K562 (cell line): ENCODE measurements at regions not wholly inside any gene's neighbourhood (a gene's known extent, or its start where the extent isn't known, plus 50 kb on each side); places are given as distances from the start of the nearest gene placed in this dataset.

Experiments
- ARID1B ChIP-seq: fragments of 450-650 bp; IDR thresholded peaks from 2 replicates; pipeline ENCODE4 v1.6.1; 2016; ENCODE audit warnings: antibody characterized with exemption, mild to moderate bottlenecking, inconsistent platforms
- ARID3B ChIP-seq: fragments of 250-450 bp; sonication (Bioruptor Pico); IDR thresholded peaks from 2 replicates; pipeline ENCODE4 v1.4.0; 2020; ENCODE audit warnings: borderline replicate concordance
- CBX2 ChIP-seq: fragments of 200-600 bp; sonication (generic); IDR thresholded peaks from one replicate; pipeline ENCODE4 v1.6.1; 2012; ENCODE audit warnings: mild to moderate bottlenecking, low read length, inconsistent platforms; ENCODE audit not compliant: insufficient read depth, poor library complexity, severe bottlenecking
- DIDO1 ChIP-seq: fragments of 450-650 bp; IDR thresholded peaks from 2 replicates; pipeline ENCODE4 v1.6.1; 2016; ENCODE audit warnings: low read depth, missing biosample characterization, missing genetic modification characterization
- GTF3C2 ChIP-seq: IDR thresholded peaks from 3 replicates; pipeline ENCODE4 v1.6.1; 2011; ENCODE audit warnings: borderline replicate concordance, mild to moderate bottlenecking, moderate library complexity; ENCODE audit not compliant: insufficient read length; ENCODE audit errors: extremely low read depth
- NFIX ChIP-seq: fragments of 250-450 bp; sonication (Bioruptor Pico); IDR thresholded peaks from 2 replicates; pipeline ENCODE4 v1.4.0; 2020; ENCODE audit warnings: low read depth, mild to moderate bottlenecking, moderate library complexity
- PHF8 ChIP-seq: fragments of 200-600 bp; sonication (generic); IDR thresholded peaks from 2 replicates; pipeline ENCODE4 v1.6.1; 2012; ENCODE audit warnings: mixed run types, mild to moderate bottlenecking, inconsistent platforms, low read length, moderate library complexity, borderline replicate concordance
- ZNF24 ChIP-seq: fragments of 450-650 bp; IDR thresholded peaks from 2 replicates; pipeline ENCODE4 v1.6.1; 2016

- TF ChIP-seq GTF3C2 (no peak), PHF8 (no peak), NFIX (CRISPR knock-in tag) (no peak), ARID3B (CRISPR knock-in tag) (no peak), ARID1B (no peak), ZNF24 (no peak), CBX2 (no peak), DIDO1 (tag) (no peak)
- TF ChIP-seq, all 486 proteins: peak for 0
Measured at GRCh38 chr20:48201885-48202284, 416.6 kb upstream of the SULF2 start (continued).
